ENCODE measurements at regions not wholly inside any gene's neighbourhood (a gene's known extent, or its start where the extent isn't known, plus 50 kb on each side); places are given as distances from the start of the nearest gene placed in this dataset.

- whole genome bisulfite sequencing, 2 donors, result 91 to 98% methylated on average over 1 of the region's 1 CpG
- Histone ChIP-seq H3K36me3 (no peaks in the 10 kb centered on the region), H3K9me3 (no peaks in the 10 kb centered on the region), H3K27me3 (no peaks in the 10 kb centered on the region), H3K27ac (no peak overlapping the region), H3K4me3 (replicated peaks in 1 of 3) (no peak overlapping the region), H3K4me1 (no peaks in the 10 kb centered on the region)
- intact Hi-C loops (cut with DNase I), result no loop called here
- TF ChIP-seq POLR2A (IDR thresholded peaks at IDR 0.05) (no peak), CTCF (IDR thresholded peaks at IDR 0.05) (no peak)
- no peak for DNase-seq
Observed at GRCh38 chr2:118294063-118294462, 205.8 kb downstream of the INSIG2 start.

- H3K4me3 ChIP-seq (replicated peaks in 1 of 3), result no peak overlapping the region
- TF ChIP-seq CTCF (IDR thresholded peaks at IDR 0.05) (no peak), POLR2A (IDR thresholded peaks at IDR 0.05) (no peak)
Observed at GRCh38 chr2:118292991-118293390, 204.7 kb downstream of the INSIG2 start.

GRCh38 chr2:118291251-118291880 is 203.1 kb downstream of the INSIG2 start:
- no peaks in the 10 kb centered on the region for H3K27me3 ChIP-seq
- WGBS, 2 donors, result 63 to 64% methylated on average over 3 of the region's 3 CpGs
- intact Hi-C loops (cut with DNase I), result no loop called here
- TF ChIP-seq POLR2A (IDR thresholded peaks at IDR 0.05) (no peak), CTCF (IDR thresholded peaks at IDR 0.05) (no peak)
- H3K27ac ChIP-seq, result no peak overlapping the region
- no peaks in the 10 kb centered on the region for H3K4me1 ChIP-seq
- no peaks in the 10 kb centered on the region for H3K36me3 ChIP-seq
- H3K4me3 ChIP-seq (replicated peaks in 1 of 3), result no peak overlapping the region
- no peaks in the 10 kb centered on the region for H3K9me3 ChIP-seq
- DNase-seq, result no peak

More at GRCh38 chr2:118292991-118293390, 204.7 kb downstream of the INSIG2 start:
- no peaks in the 10 kb centered on the region for H3K27me3 ChIP-seq
- DNase-seq, result no peak
- H3K9me3 ChIP-seq, result no peaks in the 10 kb centered on the region
- no peaks in the 10 kb centered on the region for H3K36me3 ChIP-seq
- H3K4me1 ChIP-seq, result no peaks in the 10 kb centered on the region
- H3K27ac ChIP-seq, result no peak overlapping the region
- intact Hi-C loops (cut with DNase I), result no loop called here
- WGBS, 2 donors, result 70 to 82% methylated on average over 2 of the region's 2 CpGs

GRCh38 chr2:118290411-118291250 is 202.4 kb downstream of the INSIG2 start:
- H3K27ac ChIP-seq, result no peak overlapping the region
- H3K36me3 ChIP-seq, result no peaks in the 10 kb centered on the region
- intact Hi-C loops (cut with DNase I), result no loop called here
- H3K4me3 ChIP-seq (replicated peaks in 1 of 3), result no peak overlapping the region
- DNase-seq, result no peak
- H3K27me3 ChIP-seq, result no peaks in the 10 kb centered on the region
- 69 to 71% methylated on average over 8 of the region's 8 CpGs for WGBS, 2 donors
- no peak for TF ChIP-seq POLR2A (IDR thresholded peaks at IDR 0.05)
- TF ChIP-seq CTCF (IDR thresholded peaks at IDR 0.05), result no peak
- H3K9me3 ChIP-seq, result no peaks in the 10 kb centered on the region
- no peaks in the 10 kb centered on the region for H3K4me1 ChIP-seq

- DNase-seq, result no peak
- Histone ChIP-seq H3K36me3 (no peaks in the 10 kb centered on the region), H3K9me3 (no peaks in the 10 kb centered on the region), H3K4me3 (replicated peaks in 1 of 3) (no peak overlapping the region), H3K27me3 (no peaks in the 10 kb centered on the region), H3K27ac (no peak overlapping the region), H3K4me1 (no peaks in the 10 kb centered on the region)
- 61 to 63% methylated on average over 3 of the region's 3 CpGs for WGBS, 2 donors
- intact Hi-C loops (cut with DNase I), result no loop called here
- TF ChIP-seq CTCF (IDR thresholded peaks at IDR 0.05), result no peak
- no peak for TF ChIP-seq POLR2A (IDR thresholded peaks at IDR 0.05)
Observed at GRCh38 chr2:118279005-118279404, 190.7 kb downstream of the INSIG2 start.

Measured in thyroid gland (tissue), 4 donors.